Natural killer cell (primary cell): ENCODE measurements at regions not wholly inside any gene's neighbourhood (a gene's known extent, or its start where the extent isn't known, plus 50 kb on each side); places are given as distances from the start of the nearest gene placed in this dataset.

Source experiments
- ATAC-seq, 3 donors: fragments of 150-1000 bp in 2 of 3; fragments of 200-7000 bp in 1 of 3; cut with Tn5 transposase; 1 replicate in 1 of 3; 2 replicates in 2 of 3; pipeline ENCODE4 v1.10.0; 2021; ENCODE audit warnings: mild to moderate bottlenecking in 2 of 3, moderate library complexity in 2 of 3
- DNase-seq, 2 donors: peaks; one replicate each; pipeline versions ENCODE4 v3.0.0 to v3.0.0-alpha.2; 2013 to 2021; ENCODE audit warnings: mixed read lengths in 1 of 2
- H3K27ac ChIP-seq: one replicate; pipeline ENCODE4 v1.5.1; 2013; ENCODE audit warnings: mild to moderate bottlenecking, low read length
- H3K27me3 ChIP-seq: one replicate; pipeline ENCODE4 v1.6.1; 2013; ENCODE audit warnings: low read length; ENCODE audit not compliant: control insufficient read depth, insufficient read depth
- H3K36me3 ChIP-seq: one replicate; pipeline ENCODE4 v1.6.1; 2013; ENCODE audit warnings: low read length; ENCODE audit not compliant: control insufficient read depth, insufficient read depth
- H3K4me1 ChIP-seq: one replicate; pipeline ENCODE4 v1.6.1; 2013; ENCODE audit warnings: low read length; ENCODE audit not compliant: control insufficient read depth, insufficient read depth
- H3K4me3 ChIP-seq: one replicate; pipeline ENCODE4 v1.5.1; 2013; ENCODE audit warnings: low read length
- H3K9me3 ChIP-seq: one replicate; pipeline ENCODE4 v1.6.1; 2013; ENCODE audit warnings: low read length; ENCODE audit not compliant: control insufficient read depth, insufficient read depth
- H3K27ac Mint-ChIP-seq, 2 donors: one replicate each; pipeline ENCODE4 v1.8.0; 2022; ENCODE audit warnings: mild to moderate bottlenecking in 2 of 2, mixed read lengths in 2 of 2, moderate library complexity in 1 of 2
- H3K27me3 Mint-ChIP-seq, 2 donors: one replicate each; pipeline ENCODE4 v1.8.0; 2022; ENCODE audit warnings: low read depth in 2 of 2, mixed read lengths in 2 of 2
- H3K36me3 Mint-ChIP-seq: one replicate; pipeline ENCODE4 v1.8.0; 2022; ENCODE audit warnings: mixed read lengths
- H3K4me1 Mint-ChIP-seq, 2 donors: one replicate each; pipeline ENCODE4 v1.8.0; 2022; ENCODE audit warnings: mixed read lengths in 2 of 2
- H3K4me3 Mint-ChIP-seq: one replicate; pipeline ENCODE4 v1.8.0; 2022; ENCODE audit warnings: mild to moderate bottlenecking, moderate library complexity, mixed read lengths
- H3K9me3 Mint-ChIP-seq, 2 donors: one replicate each; pipeline ENCODE4 v1.8.0; 2022; ENCODE audit warnings: mixed read lengths in 2 of 2
- CTCF ChIP-seq: fragments of 200-600 bp; IDR thresholded peaks from one replicate; pipeline ENCODE4 v1.8.0; 2022; ENCODE audit warnings: antibody characterized with exemption
- WGBS: methylation state at CpG from one replicate; pipeline ENCODE4 v1.1.7; 2013; ENCODE audit warnings: missing lambda C conversion rate; ENCODE audit not compliant: insufficient coverage; 5-methylcytosine and 5-hydroxymethylcytosine counted together
- intact Hi-C: fragments of 100-400 bp; cut with micrococcal nuclease; formaldehyde crosslinking; loops from one replicate; pipeline ENCODE4 v1.14.2; 2022

- Mint-ChIP-seq H3K4me1 (no peaks in the 10 kb centered on the region), H3K4me3 (no peak overlapping the region), H3K9me3 (peaks cover 14 to 23% of the 10 kb centered on the region in 2 donors), H3K27me3 (no peaks in the 10 kb centered on the region), H3K27ac (no peak overlapping the region), H3K36me3 (no peaks in the 10 kb centered on the region)
- no peak overlapping the region for H3K27ac ChIP-seq
- TF ChIP-seq CTCF: no peak
- intact Hi-C loops: no loop called here
- DNase-seq (no peak), ATAC-seq (no peak)
- H3K9me3 ChIP-seq: no peaks in the 10 kb centered on the region
- H3K4me1 ChIP-seq: no peaks in the 10 kb centered on the region
- no peaks in the 10 kb centered on the region for H3K36me3 ChIP-seq
- 84% methylated on average over 5 of the region's 5 CpGs for WGBS
- no peak overlapping the region for H3K4me3 ChIP-seq
- H3K27me3 ChIP-seq: no peaks in the 10 kb centered on the region
These were observed 820.9 kb upstream of the LCORL start for GRCh38 chr4:18842431-18842830.

- Mint-ChIP-seq H3K27me3 (no peaks in the 10 kb centered on the region), H3K9me3 (peaks cover 10 to 18% of the 10 kb centered on the region in 2 donors), H3K36me3 (no peaks in the 10 kb centered on the region), H3K27ac (no peak overlapping the region), H3K4me3 (no peak overlapping the region), H3K4me1 (no peaks in the 10 kb centered on the region)
- Histone ChIP-seq H3K4me3 (no peak overlapping the region), H3K27me3 (no peaks in the 10 kb centered on the region), H3K36me3 (no peaks in the 10 kb centered on the region), H3K4me1 (no peaks in the 10 kb centered on the region), H3K27ac (no peak overlapping the region), H3K9me3 (no peaks in the 10 kb centered on the region)
- DNase-seq (no peak), ATAC-seq (no peak)
- intact Hi-C loops: no loop called here
- 67% methylated on average over 3 of the region's 3 CpGs for WGBS
- no peak for TF ChIP-seq CTCF
These were observed 818.9 kb upstream of the LCORL start for GRCh38 chr4:18840481-18840880.

GRCh38 chr4:18816228-18816895 is 794.8 kb upstream of the LCORL start:
- 83% methylated on average over 4 of the region's 4 CpGs for WGBS
- H3K27me3 Mint-ChIP-seq: no peaks in the 10 kb centered on the region
- ATAC-seq (no peak), DNase-seq (no peak)
- no peak for TF ChIP-seq CTCF
- intact Hi-C loops: no loop called here
- no peaks in the 10 kb centered on the region for H3K36me3 ChIP-seq
- no peaks in the 10 kb centered on the region for H3K9me3 ChIP-seq
- H3K27ac ChIP-seq: no peak overlapping the region
- no peaks in the 10 kb centered on the region for H3K27me3 ChIP-seq
- H3K4me1 ChIP-seq: no peaks in the 10 kb centered on the region
- H3K4me1 Mint-ChIP-seq: no peaks in the 10 kb centered on the region
- peaks cover 6% of the 10 kb centered on the region for H3K36me3 Mint-ChIP-seq
- H3K4me3 ChIP-seq: no peak overlapping the region
- H3K9me3 Mint-ChIP-seq: peaks cover 14 to 23% of the 10 kb centered on the region in 2 donors
- H3K4me3 Mint-ChIP-seq: no peak overlapping the region
- H3K27ac Mint-ChIP-seq: no peak overlapping the region

GRCh38 chr4:18815779-18816173 is 794.2 kb upstream of the LCORL start:
- no peak for TF ChIP-seq CTCF
- peaks cover 6% of the 10 kb centered on the region for H3K36me3 Mint-ChIP-seq
- no peaks in the 10 kb centered on the region for H3K4me1 Mint-ChIP-seq
- Histone ChIP-seq H3K27me3 (no peaks in the 10 kb centered on the region), H3K9me3 (no peaks in the 10 kb centered on the region), H3K36me3 (no peaks in the 10 kb centered on the region), H3K4me3 (no peak overlapping the region), H3K27ac (no peak overlapping the region), H3K4me1 (no peaks in the 10 kb centered on the region)
- H3K4me3 Mint-ChIP-seq: no peak overlapping the region
- DNase-seq: no peak
- WGBS: 80% methylated on average over 3 of the region's 3 CpGs
- peaks cover 16 to 28% of the 10 kb centered on the region in 2 donors for H3K9me3 Mint-ChIP-seq
- no peak for ATAC-seq
- intact Hi-C loops: no loop called here
- no peaks in the 10 kb centered on the region for H3K27me3 Mint-ChIP-seq
- no peak overlapping the region for H3K27ac Mint-ChIP-seq
